Fibroblast of lung (primary cell): ENCODE measurements at regions not wholly inside any gene's neighbourhood (a gene's known extent, or its start where the extent isn't known, plus 50 kb on each side); places are given as distances from the start of the nearest gene placed in this dataset.
"Not testable (repeated sequence)": the region's sequence is repeated elsewhere in the genome, so short reads cannot be mapped to it uniquely, and the experiment has no call there.

Experiments
- EZH2 ChIP-seq: IDR thresholded peaks from 2 replicates; pipeline ENCODE4 v1.5.1; 2012; ENCODE audit warnings: low read length, control low read depth, mild to moderate bottlenecking; ENCODE audit errors: missing control alignments
- TF ChIP-seq, protein P1 (sequence below), 2 donors: IDR thresholded peaks in 1 of 2; conservative IDR thresholded peaks in 1 of 2; 1 replicate in 1 of 2; 2 replicates in 1 of 2; pipeline ENCODE4 v1.5.1; 2011 to 2012; ENCODE audit warnings: low read length in 2 of 2, control low read depth in 1 of 2, inconsistent platforms in 1 of 2, low read depth in 1 of 2, mild to moderate bottlenecking in 1 of 2

DNA sequence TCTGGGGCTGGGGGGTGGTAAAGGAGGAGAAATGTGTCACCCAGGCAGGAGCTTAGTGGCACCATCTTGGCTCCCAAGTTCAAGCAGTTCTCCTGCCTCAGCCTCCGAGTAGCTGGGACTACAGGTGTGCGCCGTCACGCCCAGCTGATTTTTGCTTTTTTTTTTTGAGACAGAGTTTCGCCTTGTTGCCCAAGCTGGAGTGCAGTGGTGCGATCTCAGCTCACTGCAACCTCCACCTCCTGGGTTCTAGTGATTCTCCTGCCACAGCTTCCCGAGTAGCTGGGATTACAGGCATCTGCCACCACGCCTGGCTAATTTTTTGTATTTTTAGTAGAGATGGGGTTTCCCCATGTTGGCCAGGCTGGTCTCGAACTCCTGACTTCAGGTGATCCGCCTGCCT is 82.1 kb upstream of the METTL9 start:
- TF ChIP-seq, protein P1, sequence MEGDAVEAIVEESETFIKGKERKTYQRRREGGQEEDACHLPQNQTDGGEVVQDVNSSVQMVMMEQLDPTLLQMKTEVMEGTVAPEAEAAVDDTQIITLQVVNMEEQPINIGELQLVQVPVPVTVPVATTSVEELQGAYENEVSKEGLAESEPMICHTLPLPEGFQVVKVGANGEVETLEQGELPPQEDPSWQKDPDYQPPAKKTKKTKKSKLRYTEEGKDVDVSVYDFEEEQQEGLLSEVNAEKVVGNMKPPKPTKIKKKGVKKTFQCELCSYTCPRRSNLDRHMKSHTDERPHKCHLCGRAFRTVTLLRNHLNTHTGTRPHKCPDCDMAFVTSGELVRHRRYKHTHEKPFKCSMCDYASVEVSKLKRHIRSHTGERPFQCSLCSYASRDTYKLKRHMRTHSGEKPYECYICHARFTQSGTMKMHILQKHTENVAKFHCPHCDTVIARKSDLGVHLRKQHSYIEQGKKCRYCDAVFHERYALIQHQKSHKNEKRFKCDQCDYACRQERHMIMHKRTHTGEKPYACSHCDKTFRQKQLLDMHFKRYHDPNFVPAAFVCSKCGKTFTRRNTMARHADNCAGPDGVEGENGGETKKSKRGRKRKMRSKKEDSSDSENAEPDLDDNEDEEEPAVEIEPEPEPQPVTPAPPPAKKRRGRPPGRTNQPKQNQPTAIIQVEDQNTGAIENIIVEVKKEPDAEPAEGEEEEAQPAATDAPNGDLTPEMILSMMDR (conservative IDR thresholded peaks at IDR 0.05 in 1 of 2, IDR thresholded peaks at IDR 0.05 in 1 of 2; ENCODE audit: low read depth in 1 of 2, low read length in 2 of 2): not testable (repeated sequence)
- TF ChIP-seq EZH2: not testable (repeated sequence)
